ENCODE measurements at regions not wholly inside any gene's neighbourhood (a gene's known extent, or its start where the extent isn't known, plus 50 kb on each side); places are given as distances from the start of the nearest gene placed in this dataset.

DNA sequence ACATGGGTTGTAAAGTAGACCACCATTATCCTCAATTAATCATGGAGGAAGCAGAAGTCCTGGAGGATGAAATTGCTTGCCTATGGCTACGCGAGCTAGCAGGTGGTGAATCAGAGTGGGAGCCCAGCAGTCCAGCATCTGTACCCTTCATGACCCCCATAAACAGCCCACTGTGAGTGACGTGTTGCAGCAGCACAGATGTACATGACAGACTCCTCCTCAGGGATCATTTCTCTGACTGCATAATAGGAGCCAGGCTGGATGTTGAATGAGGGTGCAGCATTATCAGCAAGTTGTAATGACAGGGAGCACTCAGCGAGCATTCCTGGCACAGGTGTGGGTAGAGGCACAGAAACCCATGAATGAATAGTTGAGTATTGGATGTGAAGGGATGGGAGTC, 339.3 kb downstream of the MYCN start:
- H3K9me3 ChIP-seq (ENCODE audit: severe bottlenecking): no peaks in the 10 kb centered on the region
- TF ChIP-seq, protein P1, sequence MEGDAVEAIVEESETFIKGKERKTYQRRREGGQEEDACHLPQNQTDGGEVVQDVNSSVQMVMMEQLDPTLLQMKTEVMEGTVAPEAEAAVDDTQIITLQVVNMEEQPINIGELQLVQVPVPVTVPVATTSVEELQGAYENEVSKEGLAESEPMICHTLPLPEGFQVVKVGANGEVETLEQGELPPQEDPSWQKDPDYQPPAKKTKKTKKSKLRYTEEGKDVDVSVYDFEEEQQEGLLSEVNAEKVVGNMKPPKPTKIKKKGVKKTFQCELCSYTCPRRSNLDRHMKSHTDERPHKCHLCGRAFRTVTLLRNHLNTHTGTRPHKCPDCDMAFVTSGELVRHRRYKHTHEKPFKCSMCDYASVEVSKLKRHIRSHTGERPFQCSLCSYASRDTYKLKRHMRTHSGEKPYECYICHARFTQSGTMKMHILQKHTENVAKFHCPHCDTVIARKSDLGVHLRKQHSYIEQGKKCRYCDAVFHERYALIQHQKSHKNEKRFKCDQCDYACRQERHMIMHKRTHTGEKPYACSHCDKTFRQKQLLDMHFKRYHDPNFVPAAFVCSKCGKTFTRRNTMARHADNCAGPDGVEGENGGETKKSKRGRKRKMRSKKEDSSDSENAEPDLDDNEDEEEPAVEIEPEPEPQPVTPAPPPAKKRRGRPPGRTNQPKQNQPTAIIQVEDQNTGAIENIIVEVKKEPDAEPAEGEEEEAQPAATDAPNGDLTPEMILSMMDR (IDR thresholded peaks at IDR 0.05; ENCODE audit: low read depth, low read length): no peak
- no peaks in the 10 kb centered on the region for H3K36me3 ChIP-seq
- DNase-seq: no peak
- no peaks in the 10 kb centered on the region for H3K27me3 ChIP-seq (ENCODE audit: insufficient read depth, low read depth, severe bottlenecking)
- H3K27ac ChIP-seq: no peak overlapping the region
- H3K4me3 ChIP-seq (ENCODE audit: low read depth, low read length): no peak overlapping the region

DNA sequence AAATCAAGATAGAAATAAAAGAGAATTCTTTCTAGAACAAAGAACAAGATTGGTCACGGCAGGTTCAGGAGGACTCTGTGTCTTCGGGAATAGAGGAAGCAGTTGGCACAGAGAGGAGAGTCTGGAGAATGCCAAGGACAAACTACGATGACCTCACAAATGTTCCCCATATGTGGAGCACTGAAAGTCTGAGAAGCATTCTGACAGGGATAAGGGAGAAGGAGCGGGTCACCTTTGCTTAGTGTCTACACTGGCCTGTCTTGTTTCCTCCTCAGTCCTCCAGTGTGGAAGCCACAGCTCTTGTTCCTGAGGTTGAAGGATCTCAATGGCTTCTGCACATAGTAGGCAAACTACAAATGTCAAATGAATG, 338.8 kb downstream of the MYCN start:
- H3K27me3 ChIP-seq (ENCODE audit: insufficient read depth, low read depth, severe bottlenecking): no peaks in the 10 kb centered on the region
- H3K4me3 ChIP-seq (ENCODE audit: low read depth, low read length): no peak overlapping the region
- no peak for DNase-seq
- no peaks in the 10 kb centered on the region for H3K9me3 ChIP-seq (ENCODE audit: severe bottlenecking)
- H3K36me3 ChIP-seq: no peaks in the 10 kb centered on the region
- no peak overlapping the region for H3K27ac ChIP-seq
- TF ChIP-seq, protein P1 (IDR thresholded peaks at IDR 0.05; ENCODE audit: low read depth, low read length): no peak

DNA sequence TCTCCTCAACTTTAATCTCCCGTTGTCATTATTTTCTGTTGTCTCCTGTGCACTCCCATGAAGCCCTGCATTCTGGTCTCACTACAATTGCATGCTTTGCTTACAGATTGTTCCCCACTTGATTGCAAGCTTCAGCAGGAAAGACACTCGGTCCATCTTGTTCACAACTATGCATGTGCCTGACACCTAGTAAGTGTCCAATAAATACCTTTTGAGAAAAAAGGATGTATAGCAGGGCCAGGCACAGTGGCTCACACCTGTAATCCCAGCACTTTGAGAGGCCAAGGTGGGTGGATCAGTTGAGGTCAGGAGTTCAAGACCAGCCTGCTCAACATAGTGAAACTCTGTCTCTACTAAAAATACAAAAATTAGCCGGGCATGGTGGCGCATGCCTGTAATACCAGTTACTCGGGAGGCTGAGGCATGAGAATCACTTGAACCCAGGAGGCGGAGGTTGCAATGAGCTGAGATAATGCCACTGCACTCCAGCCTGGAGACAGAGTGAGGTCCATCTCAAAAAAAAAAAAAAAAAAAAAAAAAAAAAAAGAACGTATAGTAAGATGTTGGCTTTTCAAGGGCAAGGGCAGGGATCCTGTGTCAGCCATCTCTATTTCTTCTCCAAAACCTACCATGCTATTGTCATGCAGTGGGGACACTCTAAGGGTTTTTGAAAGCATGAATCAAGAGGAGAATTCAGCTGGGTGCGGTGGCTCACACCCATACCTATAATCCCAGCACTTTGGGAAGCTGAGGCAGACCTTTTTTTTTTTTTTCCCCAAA, 338.3 kb downstream of the MYCN start:
- TF ChIP-seq, protein P1 (IDR thresholded peaks at IDR 0.05; ENCODE audit: low read depth, low read length): no peak
- no peaks in the 10 kb centered on the region for H3K36me3 ChIP-seq
- H3K27ac ChIP-seq: no peak overlapping the region
- no peaks in the 10 kb centered on the region for H3K9me3 ChIP-seq (ENCODE audit: severe bottlenecking)
- H3K4me3 ChIP-seq (ENCODE audit: low read depth, low read length): no peak overlapping the region
- no peaks in the 10 kb centered on the region for H3K27me3 ChIP-seq (ENCODE audit: insufficient read depth, low read depth, severe bottlenecking)
- no peak for DNase-seq

DNA sequence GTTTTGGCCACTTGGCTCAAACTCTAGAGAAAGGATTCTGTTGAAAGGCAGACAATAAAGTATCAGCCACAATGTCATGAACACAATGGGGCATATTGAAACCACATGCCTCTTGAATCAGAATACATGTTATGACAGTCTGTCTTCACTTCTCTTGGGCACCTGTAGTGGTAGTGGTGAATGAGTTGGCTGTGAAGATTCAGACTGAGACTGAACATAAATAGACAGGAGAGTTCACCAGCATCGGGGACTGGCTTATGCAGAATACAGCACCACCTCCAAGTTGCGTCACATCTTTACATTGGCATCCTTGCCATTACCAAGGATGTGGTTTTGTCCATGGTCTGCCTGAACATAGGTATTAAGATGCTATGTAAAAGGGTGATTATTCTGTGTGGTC, 336.8 kb downstream of the MYCN start:
- Histone ChIP-seq H3K4me3 (ENCODE audit: low read depth, low read length) (no peak overlapping the region), H3K27ac (no peak overlapping the region), H3K27me3 (ENCODE audit: insufficient read depth, low read depth, severe bottlenecking) (no peaks in the 10 kb centered on the region), H3K9me3 (ENCODE audit: severe bottlenecking) (no peaks in the 10 kb centered on the region), H3K36me3 (no peaks in the 10 kb centered on the region)
- no peak for DNase-seq
- TF ChIP-seq, protein P1 (IDR thresholded peaks at IDR 0.05; ENCODE audit: low read depth, low read length): no peak

DNA sequence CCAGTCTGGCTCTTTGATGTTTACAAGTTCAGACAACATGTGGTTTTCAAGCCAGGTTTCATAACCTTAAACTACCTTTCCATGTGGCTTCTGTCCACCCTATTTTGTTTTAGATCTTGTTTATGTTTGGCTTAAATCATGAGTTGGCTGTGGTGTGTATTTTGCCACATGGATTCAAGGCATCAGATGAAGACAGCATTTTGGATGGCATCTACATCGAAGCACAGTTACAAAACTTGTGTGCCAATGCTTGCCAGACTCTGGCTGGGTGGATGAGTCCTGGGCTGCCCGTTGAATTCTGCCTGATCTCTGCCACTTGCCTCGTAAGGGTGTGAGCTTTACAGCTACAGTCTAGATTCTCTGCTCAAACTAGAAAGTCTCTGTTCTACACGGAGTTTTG, 335.3 kb downstream of the MYCN start:
- TF ChIP-seq, protein P1 (IDR thresholded peaks at IDR 0.05; ENCODE audit: low read depth, low read length): no peak
- DNase-seq: no peak
- no peak overlapping the region for H3K27ac ChIP-seq
- H3K36me3 ChIP-seq: no peaks in the 10 kb centered on the region
- no peak overlapping the region for H3K4me3 ChIP-seq (ENCODE audit: low read depth, low read length)
- H3K27me3 ChIP-seq (ENCODE audit: insufficient read depth, low read depth, severe bottlenecking): no peaks in the 10 kb centered on the region
- H3K9me3 ChIP-seq (ENCODE audit: severe bottlenecking): no peaks in the 10 kb centered on the region

DNA sequence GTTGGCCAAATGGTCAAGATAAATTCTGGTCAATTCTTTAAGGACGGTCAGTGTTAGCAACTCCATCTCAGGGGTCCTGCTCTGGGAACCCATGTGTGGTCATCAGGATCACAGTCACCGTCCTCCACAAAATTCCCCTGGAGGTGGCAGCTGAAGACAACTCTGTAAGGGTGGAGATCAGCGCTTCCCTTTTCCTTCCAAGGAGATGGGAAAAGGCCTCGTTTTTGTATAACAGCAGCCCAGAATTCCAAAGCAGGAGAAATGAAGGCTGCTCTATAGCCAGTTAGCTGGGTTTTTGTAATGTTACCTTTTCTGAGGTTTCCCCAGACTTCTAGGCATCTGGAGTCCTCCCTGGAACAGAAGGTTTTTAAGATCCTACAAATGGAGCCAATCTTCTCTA, 334.8 kb downstream of the MYCN start:
- H3K27me3 ChIP-seq (ENCODE audit: insufficient read depth, low read depth, severe bottlenecking): no peaks in the 10 kb centered on the region
- TF ChIP-seq, protein P1 (IDR thresholded peaks at IDR 0.05; ENCODE audit: low read depth, low read length): no peak
- no peaks in the 10 kb centered on the region for H3K36me3 ChIP-seq
- no peak for DNase-seq
- no peak overlapping the region for H3K4me3 ChIP-seq (ENCODE audit: low read depth, low read length)
- H3K27ac ChIP-seq: no peak overlapping the region
- no peaks in the 10 kb centered on the region for H3K9me3 ChIP-seq (ENCODE audit: severe bottlenecking)

All from WERI-Rb-1 (cell line).